ENCODE measurements at regions not wholly inside any gene's neighbourhood (a gene's known extent, or its start where the extent isn't known, plus 50 kb on each side); places are given as distances from the start of the nearest gene placed in this dataset.
"Not testable (repeated sequence)": the region's sequence is repeated elsewhere in the genome, so short reads cannot be mapped to it uniquely, and the experiment has no call there.

GRCh38 chr19:31532034-31532433 is 182.8 kb upstream of the TSHZ3 start:
- DNase-seq = no peak

GRCh38 chr19:31533114-31533513 is 183.9 kb upstream of the TSHZ3 start:
- no peak for DNase-seq

GRCh38 chr19:31534231-31534630 is 185.0 kb upstream of the TSHZ3 start:
- no peak for DNase-seq

- DNase-seq = no peak
Observed at GRCh38 chr19:31534786-31535657, 185.8 kb upstream of the TSHZ3 start.

- DNase-seq = no peak
Observed at GRCh38 chr19:31535691-31536460, 186.6 kb upstream of the TSHZ3 start.

- no peak for DNase-seq
Observed at GRCh38 chr19:31537136-31537535, 187.9 kb upstream of the TSHZ3 start.

GRCh38 chr19:31537902-31538301 is 188.7 kb upstream of the TSHZ3 start:
- DNase-seq = not testable (repeated sequence)

GRCh38 chr19:31538879-31539278 is 189.6 kb upstream of the TSHZ3 start:
- DNase-seq = no peak

GRCh38 chr19:31539386-31539785 is 190.2 kb upstream of the TSHZ3 start:
- no peak for DNase-seq

GRCh38 chr19:31541396-31541795 is 192.2 kb upstream of the TSHZ3 start:
- no peak for DNase-seq

GRCh38 chr19:31543456-31543855 is 194.2 kb upstream of the TSHZ3 start:
- no peak for DNase-seq

- DNase-seq = no peak
Observed at GRCh38 chr19:31545777-31546176, 196.5 kb upstream of the TSHZ3 start.

GRCh38 chr19:31546205-31546960 is 197.1 kb upstream of the TSHZ3 start:
- DNase-seq = no peak

GRCh38 chr19:31548941-31549340 is 199.7 kb upstream of the TSHZ3 start:
- DNase-seq = no peak

GRCh38 chr19:31553112-31553845 is 204.0 kb upstream of the TSHZ3 start:
- DNase-seq = no peak

- no peak for DNase-seq
Observed at GRCh38 chr19:31553846-31554215, 204.6 kb upstream of the TSHZ3 start.

GRCh38 chr19:31554360-31554759 is 205.1 kb upstream of the TSHZ3 start:
- DNase-seq = no peak

- DNase-seq = no peak
Observed at GRCh38 chr19:31555634-31556215, 206.5 kb upstream of the TSHZ3 start.

GRCh38 chr19:31559494-31559893 is 210.3 kb upstream of the TSHZ3 start:
- no peak for DNase-seq

GRCh38 chr19:31560086-31561060 is 211.1 kb upstream of the TSHZ3 start:
- DNase-seq = no peak

- no peak for DNase-seq
Observed at GRCh38 chr19:31562966-31563612, 213.9 kb upstream of the TSHZ3 start.

Measured in stimulated activated CD4-positive, alpha-beta T cell treated with anti-CD3 and anti-CD28 coated beads, Interleukin-15, amount 100 ng/mL, for 24 hours (primary cell).